ENCODE measurements at regions not wholly inside any gene's neighbourhood (a gene's known extent, or its start where the extent isn't known, plus 50 kb on each side); places are given as distances from the start of the nearest gene placed in this dataset.

DNA sequence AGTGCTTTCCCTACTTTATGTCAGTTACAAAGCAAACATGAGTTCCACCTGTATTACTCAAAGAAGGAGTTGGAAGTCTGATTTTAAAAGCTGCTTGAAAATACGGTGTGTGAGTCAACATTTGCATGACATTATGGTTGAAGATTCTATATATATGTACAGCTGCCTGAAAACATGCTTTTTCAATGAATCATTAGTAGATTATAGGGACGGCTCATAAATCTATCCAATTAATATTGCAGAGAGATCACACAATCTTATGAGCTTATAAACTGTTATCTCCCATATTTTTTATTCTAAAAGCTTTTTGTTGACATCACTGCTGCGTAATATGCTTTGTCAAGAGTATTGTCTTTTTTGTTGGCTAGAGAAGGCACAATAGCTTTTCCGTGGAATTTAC lies 873.8 kb downstream of the SLITRK6 start:
- DNase-seq (ENCODE audit: low read depth in 4 of 4, low spot score in 2 of 4) = no peak

- DNase-seq (ENCODE audit: low read depth in 4 of 4, low spot score in 2 of 4) = no peak
Measured at GRCh38 chr13:84923831-84924230, 875.4 kb downstream of the SLITRK6 start.

- DNase-seq (ENCODE audit: low read depth in 4 of 4, low spot score in 2 of 4) = peak in 1 of 4 donors; percentile 38
Measured at GRCh38 chr13:84917252-84917878, 881.9 kb downstream of the SLITRK6 start.

DNA sequence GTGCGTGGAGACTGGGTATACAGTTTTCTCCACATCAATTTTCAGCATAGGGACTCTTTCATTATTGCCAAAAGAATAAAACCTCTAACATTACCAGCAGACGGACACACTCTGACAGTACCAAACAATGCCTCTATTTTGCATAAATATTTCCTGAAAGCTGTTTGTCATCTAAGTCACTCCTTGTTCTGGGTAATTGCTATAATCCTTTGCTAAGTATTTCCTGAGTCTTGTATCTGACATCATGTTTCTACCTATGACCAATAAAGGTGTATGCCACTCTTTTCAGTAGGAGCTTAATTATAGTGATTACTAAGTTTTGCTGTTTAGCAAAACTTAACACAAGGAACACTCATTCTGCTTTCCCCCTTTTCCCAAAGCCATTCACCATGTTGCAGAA lies 886.5 kb downstream of the SLITRK6 start:
- DNase-seq (ENCODE audit: low read depth in 4 of 4, low spot score in 2 of 4) = no peak

DNA sequence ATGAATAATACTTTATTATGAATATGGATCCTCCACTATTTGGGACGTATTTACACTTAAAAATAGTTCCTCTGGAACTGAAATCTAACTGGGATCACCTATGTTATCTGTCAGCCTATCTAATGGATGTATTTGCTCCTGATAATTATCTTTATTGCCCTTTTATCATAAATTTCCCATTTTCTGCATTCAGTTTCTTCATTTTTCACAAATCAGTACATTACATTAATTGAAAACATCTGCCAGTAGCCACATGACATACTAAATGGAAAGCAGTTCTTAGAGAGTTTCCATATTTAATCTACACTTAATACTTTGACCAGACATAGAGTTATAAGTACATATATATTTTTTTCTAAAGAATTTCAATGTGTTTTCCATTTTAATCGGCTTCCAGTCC lies 888.8 kb downstream of the SLITRK6 start:
- no peak for DNase-seq (ENCODE audit: low read depth in 4 of 4, low spot score in 2 of 4)

DNA sequence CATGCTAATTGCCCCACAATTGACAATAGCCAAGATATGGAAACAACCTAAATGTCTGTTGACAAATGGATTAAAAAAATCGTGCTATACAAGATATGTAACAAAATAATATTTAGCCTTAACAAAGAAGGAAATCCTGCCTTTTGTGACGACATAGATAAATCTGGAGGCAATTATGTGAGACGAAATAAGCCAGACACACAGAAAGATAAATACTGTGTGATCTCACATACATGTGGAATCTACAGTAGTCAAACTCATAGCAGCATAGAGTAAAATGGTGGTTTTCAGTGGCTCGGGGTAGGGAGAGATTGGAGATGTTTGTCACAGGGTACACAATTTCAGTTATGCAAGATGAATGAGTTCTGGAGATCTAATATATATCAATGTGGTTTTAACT lies 895.8 kb downstream of the SLITRK6 start:
- DNase-seq (ENCODE audit: low read depth in 4 of 4, low spot score in 2 of 4) = no peak

DNA sequence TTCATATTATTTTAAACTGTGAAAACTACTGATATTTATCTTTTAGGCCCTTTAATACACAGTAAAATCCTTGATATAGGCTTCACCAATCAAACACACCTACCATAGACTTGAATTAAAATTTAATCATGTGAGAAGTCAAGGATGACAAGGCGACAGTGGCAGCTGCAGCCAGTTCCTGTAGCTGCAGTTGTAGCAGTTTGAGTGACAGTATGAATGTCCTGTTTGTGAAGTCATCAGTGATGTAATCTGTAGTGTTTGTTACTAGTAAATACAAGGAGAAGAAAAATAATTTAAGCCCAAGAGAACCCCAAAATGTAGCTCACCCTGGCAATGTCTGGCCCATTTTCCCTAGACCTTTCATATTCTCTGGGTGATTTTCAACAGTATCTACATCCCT lies 897.0 kb downstream of the SLITRK6 start:
- DNase-seq (ENCODE audit: low read depth in 4 of 4, low spot score in 2 of 4) = no peak

- DNase-seq (ENCODE audit: low read depth in 4 of 4, low spot score in 2 of 4) = peak in 3 of 4 donors; percentile 23 to 55 (median 26)
Measured at GRCh38 chr13:84896128-84896527, 903.1 kb downstream of the SLITRK6 start.

DNA sequence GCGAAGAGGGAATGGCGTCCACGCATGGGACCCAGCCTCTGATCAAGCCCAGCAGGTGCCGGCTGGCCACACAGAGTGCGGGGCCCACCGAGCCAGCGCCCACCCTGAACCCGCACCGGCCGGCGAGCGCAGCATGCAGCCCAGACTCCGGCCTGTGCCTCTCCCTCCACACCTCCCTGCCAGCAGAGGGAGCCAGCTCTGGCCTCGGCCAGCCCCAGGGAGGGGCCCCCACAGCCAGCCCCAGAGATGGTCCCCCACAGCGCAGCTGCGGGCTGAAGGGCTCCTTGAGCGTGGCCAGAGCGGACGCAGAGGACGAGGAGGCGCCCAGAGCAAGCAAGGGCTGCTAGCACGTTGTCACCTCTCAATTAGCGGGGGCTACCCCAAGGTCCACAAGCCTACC lies 904.5 kb downstream of the SLITRK6 start:
- no peak for DNase-seq (ENCODE audit: low read depth in 4 of 4, low spot score in 2 of 4)

DNA sequence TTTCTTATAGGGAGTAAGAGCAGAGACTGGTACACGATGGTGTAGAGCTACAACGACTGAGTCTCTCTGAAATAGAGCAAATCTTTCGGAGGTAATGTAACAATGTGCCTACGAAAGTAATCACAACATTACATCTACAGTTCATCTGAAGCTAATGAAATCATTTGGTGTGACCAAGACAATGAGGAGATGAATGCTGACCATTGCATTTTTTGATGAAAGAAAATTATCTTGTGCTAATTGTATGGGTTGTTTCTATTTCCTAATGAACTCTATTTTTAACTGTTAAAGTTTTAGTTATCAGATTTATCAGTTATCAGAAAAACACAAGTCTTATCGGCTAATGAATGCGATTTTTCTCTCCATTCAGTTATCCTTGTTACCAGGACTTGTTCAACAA lies 913.4 kb downstream of the SLITRK6 start:
- no peak for DNase-seq (ENCODE audit: low read depth in 4 of 4, low spot score in 2 of 4)

GRCh38 chr13:84873951-84874350 lies 925.3 kb downstream of the SLITRK6 start:
- DNase-seq (ENCODE audit: low read depth in 4 of 4, low spot score in 2 of 4) = no peak

GRCh38 chr13:84870190-84870589 lies 929.0 kb downstream of the SLITRK6 start:
- no peak for DNase-seq (ENCODE audit: low read depth in 4 of 4, low spot score in 2 of 4)

DNA sequence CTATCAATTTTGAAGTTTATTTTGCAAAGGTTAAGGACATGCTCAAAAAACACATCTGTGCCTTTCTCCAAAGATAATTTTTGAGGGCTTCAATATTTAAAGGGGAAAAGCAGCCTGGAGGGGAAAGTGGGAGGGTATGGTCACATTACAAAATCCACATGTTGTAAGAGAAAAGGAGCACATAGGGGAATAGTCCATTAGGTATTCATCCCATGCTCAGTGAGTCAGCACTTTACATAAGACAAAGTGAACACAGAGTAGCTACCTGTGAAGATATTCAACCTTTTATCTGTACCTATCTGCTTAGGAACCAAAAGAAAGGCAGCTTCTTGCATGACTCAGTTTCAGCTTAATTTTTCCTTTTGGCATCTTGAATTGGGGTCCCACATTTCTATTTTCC lies 932.0 kb downstream of the SLITRK6 start:
- DNase-seq (ENCODE audit: low read depth in 4 of 4, low spot score in 2 of 4) = no peak

DNA sequence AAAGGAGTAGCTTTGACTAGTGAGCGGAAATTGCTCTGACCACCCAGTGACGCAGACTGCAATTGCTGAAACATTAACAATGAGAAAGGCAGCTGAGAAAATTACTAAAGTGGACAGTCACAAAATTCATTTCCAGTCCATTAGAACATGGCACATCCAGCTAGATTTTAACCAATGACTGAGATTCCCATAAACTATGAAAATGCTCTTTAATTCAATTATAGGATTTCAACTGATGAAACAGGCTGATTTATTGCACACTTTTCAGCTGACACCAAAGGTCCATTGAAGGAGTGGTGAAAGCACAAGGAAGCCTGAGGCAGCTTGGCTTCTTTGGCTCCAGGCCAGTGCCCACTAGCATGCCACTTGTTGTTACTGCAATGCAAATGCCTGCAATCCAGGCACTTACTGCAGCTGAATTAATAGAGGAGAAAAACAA lies 933.4 kb downstream of the SLITRK6 start:
- peak in 3 of 4 donors; percentile 9 to 26 (median 24) for DNase-seq (ENCODE audit: low read depth in 4 of 4, low spot score in 2 of 4)

DNA sequence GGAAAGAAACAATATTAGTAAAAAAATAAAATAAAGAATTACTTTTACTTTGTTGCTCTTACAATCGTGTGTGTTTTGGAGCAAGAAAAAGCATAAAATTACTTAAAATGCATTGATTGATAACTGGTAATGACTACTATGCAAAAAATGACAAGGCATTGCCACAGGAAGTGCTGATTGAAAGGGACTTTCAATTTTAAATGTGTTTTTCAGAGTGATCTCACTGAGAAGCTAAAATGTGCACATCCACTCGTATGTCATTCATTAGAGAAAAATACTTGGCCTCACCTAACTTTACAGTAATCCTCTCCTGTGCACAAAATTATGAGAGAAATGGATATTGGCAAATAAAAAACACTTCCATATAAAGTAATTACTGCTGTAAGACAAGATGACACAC lies 934.9 kb downstream of the SLITRK6 start:
- DNase-seq (ENCODE audit: low read depth in 4 of 4, low spot score in 2 of 4) = no peak

DNA sequence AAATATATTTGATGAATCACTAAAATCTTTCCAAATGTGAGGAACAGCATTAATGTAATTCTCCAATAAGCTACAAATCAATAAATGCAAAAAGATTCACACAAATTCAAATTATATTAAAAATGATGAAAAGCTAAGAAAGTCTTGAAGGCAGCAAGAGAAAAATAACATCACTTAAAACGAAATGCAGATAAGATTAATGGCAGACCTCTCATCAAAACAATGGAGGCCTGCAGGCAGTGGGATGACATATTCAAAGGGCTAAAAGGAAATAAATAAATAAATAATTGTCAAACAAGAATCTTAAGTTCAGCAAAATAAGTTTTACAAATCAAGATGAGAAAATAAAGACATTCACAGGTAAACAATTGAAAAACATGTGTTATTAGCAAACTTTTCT lies 952.1 kb downstream of the SLITRK6 start:
- no peak for DNase-seq (ENCODE audit: low read depth in 4 of 4, low spot score in 2 of 4)

DNA sequence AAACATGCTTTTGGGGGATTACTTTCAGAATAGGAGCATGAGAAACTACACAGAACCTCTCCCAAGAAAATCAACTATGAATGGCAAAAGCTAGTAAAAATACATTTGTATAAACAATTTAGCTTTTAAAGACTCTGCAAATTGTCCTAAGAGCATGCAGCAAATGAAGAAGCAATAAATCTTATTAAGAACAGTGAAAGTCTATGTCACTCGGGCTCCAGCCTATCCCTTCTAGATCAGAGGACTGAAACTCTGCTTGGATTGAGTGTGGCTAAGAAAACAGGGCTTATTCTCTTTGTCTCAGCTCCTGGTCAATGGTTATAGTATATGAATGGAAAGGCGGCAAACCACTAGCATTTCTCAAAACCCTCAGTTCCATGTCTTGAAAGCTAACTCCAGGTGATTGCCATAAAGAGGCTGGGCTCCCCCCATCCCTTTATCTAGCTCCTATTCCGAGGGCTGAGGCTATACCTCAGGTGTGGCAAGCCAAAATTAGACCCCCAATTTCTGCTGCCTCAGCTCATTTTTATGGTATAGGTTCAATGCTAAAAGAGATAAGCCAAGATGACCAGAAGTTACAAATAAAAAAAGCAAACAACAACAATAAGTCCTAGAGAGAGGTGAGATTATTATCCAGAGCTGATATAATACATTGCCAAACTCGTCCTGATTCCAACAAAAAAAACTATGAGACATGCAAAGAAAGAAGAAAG lies 953.2 kb downstream of the SLITRK6 start:
- DNase-seq (ENCODE audit: low read depth in 4 of 4, low spot score in 2 of 4) = no peak

DNA sequence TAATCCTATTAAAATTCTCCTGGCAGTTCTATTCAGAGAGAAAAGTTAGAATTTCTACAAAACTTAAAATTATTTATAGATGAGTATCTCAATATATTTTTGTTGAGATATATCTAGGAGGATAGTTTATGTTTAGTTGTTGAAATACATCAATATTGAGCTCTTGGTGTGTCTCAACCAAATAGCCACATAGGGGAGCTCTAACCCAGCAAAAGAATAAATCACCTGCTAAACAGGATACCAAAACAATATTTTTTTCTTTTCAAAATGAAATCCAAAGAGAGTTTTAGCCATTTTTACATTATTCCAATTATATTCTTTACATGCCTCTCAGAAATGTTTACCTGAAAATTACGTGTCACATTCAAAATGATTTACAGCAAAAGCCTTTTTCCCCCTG lies 954.7 kb downstream of the SLITRK6 start:
- no peak for DNase-seq (ENCODE audit: low read depth in 4 of 4, low spot score in 2 of 4)

DNA sequence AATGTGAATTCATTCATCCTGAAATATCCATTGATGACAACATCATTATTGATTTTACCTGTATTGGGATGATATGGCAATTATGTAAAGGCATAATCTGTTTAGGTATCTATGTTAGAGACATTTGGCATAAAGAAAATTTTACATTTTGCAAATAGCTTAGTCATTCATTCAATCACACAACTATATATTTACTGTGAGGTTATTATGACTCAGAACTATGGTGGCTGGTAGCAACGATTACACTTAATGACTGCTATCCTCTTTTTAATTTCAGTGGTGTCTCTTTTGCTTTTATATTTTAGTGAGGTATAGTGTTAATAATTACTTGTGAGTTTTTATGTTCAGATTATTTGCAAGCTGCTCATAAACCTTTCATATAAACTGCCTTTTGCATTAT lies 955.9 kb downstream of the SLITRK6 start:
- no peak for DNase-seq (ENCODE audit: low read depth in 4 of 4, low spot score in 2 of 4)

DNA sequence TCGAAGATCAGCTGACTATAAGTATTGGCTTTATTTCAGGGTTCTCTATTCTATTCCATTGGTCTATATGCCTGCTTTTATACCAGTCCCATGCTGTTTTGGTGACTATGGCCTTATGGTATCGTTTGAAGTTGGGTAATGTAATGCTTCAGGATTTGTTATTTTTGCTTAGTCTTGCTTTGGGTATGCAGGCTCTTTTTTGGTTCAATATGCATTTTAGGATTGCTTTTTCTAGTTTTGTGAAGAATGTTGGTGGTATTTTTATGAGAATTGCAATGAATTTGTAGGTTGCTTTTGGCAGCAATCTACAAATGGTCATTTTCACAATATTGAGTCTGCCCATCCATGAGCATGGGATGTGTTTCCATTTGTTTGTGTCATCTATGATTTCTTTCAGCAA lies 951.9 kb upstream of the SLITRK1 start:
- DNase-seq (ENCODE audit: low read depth in 4 of 4, low spot score in 2 of 4) = no peak

- no peak for DNase-seq (ENCODE audit: low read depth in 4 of 4, low spot score in 2 of 4)
Measured at GRCh38 chr13:84831666-84832657, 949.7 kb upstream of the SLITRK1 start.
